NCI-H2171 treated with DMSO at 0.1 percent for 48 hours (cell line): ENCODE measurements at regions not wholly inside any gene's neighbourhood (a gene's known extent, or its start where the extent isn't known, plus 50 kb on each side); places are given as distances from the start of the nearest gene placed in this dataset.
A peak's percentile ranks its signal among the peaks of the same experiment; 100 is the strongest.

Source experiments
- DNase-seq: peaks from one replicate; lab custom pipeline; 2025; lab: John Stamatoyannopoulos, UW

DNA sequence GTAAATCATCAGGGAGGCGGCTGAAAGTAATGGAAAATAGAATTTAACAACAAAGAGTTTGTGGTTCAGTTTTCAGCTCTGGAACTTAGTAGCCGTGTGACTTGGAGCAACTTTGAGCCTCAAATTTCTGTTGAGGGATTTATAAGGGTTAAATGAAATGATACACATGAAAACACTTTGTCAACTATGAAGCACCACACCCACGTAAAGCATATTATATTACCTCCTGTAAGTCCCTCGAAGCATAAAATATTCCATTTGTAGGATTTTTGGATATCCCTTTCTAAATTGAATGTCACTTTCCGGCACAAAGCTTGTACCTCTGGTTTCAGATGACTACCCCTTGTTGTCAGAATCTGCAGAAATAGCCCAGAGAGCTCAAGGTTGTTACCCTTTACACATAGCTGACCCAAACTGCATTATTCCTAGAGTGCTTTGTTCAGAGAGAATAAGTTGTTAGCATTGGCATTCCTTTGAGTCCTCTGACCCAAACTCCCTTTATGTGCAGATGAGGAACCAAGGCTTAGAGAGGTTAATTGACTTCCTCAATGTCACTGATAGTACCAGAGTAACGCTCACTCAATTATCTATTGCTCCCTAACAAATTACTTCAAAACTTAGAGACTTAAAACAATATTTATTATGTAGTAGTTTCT is 187.9 kb upstream of the UMPS start:
- no peak for DNase-seq

DNA sequence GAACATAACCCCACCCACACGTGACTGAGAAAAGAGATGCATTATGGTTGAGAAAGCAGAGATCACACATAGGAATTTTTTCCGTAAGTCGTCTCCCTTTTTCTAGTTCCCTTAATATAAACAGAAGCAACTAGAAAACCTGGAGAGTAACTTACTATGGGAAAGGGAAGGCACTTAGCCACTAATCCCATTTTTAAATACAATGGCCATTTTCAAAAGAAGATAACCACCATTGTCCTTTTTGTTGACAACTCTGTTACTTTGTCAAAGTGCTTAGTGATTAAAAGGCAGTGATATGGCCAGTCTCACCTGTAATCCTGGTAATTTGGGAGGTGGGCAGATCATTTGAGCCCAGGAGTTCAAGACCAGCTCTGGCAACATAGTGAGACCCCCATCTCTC is 184.4 kb upstream of the UMPS start:
- DNase-seq: no peak

GRCh38 chr3:124552224-124552623 is 178.0 kb upstream of the UMPS start:
- no peak for DNase-seq

DNA sequence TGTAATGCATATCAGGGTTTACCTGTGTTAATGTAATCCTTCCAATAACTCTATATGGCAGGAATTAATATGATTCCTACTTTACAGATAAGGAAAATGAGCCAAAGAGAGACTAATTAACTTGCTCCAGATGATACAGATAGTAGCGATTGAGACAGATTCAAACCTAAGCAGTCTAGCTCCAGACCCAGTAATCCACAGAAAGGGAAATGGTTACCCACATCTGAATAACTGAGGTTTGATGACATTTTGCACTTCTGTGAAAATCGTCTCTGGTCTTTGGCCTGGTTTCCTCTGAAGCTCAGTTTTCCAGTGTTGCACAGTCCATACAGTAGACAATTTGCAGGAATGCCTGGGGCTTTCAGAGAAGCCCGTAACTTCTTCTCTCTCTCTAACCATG is 177.1 kb upstream of the UMPS start:
- DNase-seq: no peak

DNA sequence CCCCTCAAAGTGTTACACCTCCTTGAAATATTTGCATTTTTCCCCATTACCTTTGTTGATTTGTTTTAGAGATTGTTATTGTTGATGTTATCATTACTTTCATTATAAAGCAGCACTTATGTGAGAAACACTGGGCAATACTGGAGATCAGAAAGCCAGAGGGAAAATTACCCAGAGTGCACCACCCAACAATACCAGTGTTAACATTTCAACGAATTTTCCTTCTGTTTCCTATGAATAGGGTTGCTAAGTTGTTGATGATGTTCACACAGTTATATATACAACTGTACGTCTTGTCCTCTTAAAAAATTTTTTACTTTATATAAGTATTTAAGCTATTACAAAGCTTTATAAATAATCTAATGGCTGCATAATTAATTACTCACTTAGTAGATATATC is 173.6 kb upstream of the UMPS start:
- no peak for DNase-seq

DNA sequence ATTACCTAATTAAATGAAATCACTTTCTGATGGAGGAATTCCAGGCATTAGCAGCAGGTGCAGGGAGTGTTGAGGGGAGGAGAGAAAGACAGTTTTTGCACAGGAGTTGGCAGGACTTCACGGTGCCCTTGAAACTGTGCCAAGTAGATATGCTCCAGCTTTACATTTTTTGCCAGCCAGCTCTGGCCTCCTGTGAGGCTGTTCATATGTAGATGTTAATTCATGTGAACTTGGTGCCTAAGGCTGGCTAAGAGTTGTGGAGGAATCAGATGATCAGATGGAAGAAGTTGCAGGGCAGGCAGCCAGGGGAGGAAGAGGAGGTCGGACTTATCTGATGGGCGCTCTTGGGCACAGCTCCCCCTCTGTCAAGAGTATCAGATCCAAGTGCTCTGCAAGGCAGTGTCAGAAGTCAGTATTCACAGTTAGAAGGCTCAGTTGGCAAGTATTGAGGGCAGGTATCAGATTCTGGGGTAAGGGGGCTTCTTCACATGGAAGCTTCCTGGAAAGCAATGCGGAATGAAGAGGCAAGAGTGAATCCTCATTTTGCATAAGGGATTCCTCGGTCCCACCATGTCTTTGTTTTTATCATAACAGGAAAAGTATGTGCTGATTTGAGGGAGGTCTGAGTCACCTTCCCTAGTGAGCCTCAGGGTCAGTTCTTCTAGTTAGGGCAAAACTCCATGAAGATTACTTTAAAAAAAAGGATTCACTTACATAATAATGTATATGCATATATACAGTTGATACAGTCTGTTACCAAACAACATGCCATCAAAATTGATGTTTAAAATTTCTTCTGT is 172.6 kb upstream of the UMPS start:
- peak; percentile 89 for DNase-seq

GRCh38 chr3:124558991-124559845 is 171.0 kb upstream of the UMPS start:
- peak; percentile 93 for DNase-seq

GRCh38 chr3:124559846-124560574 is 170.2 kb upstream of the UMPS start:
- peak; percentile 80 for DNase-seq

DNA sequence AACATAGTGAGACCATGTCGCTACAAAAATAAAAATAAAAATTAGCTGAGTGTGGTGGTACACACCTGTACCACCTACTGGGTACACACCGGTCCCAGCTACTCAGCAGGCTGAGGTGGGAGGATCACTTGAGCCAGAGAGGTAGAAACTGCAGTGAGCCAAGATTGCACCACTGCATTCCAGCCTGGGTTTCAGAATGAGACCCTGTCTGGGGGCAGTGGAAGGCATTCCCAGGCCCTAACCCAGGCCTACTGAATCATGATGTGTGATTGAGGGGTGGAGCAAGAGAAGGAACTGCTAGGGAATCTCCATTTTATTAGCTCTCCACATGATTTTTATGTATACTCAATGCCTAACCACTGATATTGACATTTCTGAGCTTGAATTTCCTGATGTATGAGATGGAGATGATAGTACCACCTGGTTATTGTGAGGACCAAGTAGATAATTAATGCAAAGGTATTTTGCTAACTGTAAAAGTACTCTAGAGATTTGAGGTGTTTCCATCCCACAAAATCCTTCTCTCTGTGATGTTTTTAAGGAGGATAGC is 169.5 kb upstream of the UMPS start:
- no peak for DNase-seq

DNA sequence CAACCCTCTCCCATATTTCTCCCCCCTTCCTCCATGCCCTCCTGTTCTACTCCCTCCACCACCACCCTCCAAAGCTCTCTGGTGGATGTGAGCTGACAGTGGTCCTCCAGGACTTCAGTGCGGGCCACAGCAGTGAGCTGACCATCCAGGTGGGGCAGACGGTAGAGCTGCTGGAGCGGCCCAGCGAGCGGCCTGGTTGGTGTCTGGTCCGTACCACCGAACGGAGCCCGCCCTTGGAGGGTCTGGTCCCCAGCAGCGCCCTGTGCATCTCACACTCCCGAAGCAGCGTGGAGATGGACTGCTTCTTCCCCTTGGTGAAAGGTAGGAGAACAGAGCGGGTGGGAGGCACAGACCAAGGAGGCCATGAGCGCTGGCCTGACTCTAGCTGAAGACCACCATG is 167.5 kb upstream of the UMPS start:
- DNase-seq: no peak

GRCh38 chr3:124563376-124563775 is 166.9 kb upstream of the UMPS start:
- no peak for DNase-seq

GRCh38 chr3:124565013-124565412 is 165.2 kb upstream of the UMPS start:
- peak; percentile 82 for DNase-seq

DNA sequence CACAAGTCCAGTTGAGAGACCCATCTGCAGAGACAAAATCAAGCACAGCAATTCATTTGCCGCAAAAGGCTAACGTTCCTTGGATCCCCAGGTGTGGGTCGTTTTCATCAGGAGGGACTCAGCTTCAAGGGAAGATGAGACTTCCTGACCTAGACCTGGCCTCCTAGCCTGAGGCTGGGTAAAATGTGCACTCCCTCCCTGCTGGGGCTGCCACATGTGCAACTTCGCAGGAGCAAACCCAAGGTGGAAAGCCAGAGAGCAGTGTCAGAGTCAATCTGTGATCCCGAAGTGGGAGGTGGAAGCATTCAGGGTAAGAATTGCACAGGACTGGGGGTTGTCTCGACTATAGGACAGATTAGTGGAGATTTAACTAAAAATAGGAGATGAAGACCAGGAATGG is 164.7 kb upstream of the UMPS start:
- no peak for DNase-seq

- DNase-seq: no peak
Observed at GRCh38 chr3:124566701-124567100, 163.6 kb upstream of the UMPS start.

- no peak for DNase-seq
Observed at GRCh38 chr3:124567179-124567578, 163.1 kb upstream of the UMPS start.

DNA sequence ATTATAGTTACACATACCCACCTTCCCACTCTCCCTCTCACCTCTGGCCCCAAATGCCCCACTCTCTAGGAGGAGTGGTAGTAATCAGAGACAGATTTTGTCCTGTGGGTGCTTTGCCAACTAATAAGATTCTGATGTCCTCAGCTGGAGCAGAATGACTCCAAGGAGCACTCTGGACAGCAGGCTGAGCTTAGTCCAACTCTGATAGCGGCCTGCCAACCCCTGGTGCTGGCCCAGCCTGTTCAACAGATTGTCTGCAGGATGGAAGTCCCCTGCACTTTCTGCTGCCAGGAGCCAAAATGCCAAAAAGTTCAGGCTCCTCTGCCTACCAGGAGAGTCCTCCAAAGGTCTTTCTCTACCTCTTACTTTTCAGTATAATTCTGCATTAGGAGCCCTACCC is 160.5 kb upstream of the UMPS start:
- no peak for DNase-seq

DNA sequence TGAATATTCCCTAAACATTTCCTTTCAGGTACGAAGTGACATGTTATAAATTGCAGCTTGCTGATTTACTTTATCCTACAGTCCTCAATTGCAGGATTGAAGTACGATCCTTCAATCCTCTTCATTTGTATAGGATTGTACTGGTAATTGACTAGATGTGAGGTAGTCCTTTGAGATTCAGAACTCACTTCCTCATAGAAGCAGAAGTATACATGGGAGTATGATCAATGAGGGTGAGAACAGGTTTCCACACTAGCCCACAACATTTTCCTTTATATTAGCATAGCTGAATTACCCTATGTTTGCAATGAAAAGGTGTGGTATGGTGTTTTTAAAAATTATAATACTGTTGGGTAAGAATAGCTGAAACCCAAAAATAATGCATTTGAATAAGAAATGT is 160.0 kb upstream of the UMPS start:
- no peak for DNase-seq

- DNase-seq: no peak
Observed at GRCh38 chr3:124572851-124573405, 157.3 kb upstream of the UMPS start.

DNA sequence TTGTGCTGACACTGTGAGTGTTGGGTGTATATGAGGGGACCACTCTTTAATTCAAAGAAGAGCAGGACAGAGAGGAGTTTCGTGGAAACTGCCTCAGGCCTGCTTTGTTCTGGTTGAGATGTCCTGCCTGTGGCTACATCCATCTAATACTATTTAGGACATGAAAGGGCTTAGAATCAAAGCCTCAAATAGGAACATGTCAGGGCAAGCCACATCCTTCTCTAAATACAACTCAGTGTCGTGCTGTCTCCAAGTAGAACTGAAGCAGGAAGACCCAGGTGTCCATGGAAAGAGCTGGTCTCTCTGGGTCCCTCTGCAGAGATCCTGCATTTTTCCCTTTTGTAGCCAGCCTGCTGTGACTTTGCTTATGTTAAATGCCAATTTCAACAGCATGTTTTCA is 156.2 kb upstream of the UMPS start:
- no peak for DNase-seq

DNA sequence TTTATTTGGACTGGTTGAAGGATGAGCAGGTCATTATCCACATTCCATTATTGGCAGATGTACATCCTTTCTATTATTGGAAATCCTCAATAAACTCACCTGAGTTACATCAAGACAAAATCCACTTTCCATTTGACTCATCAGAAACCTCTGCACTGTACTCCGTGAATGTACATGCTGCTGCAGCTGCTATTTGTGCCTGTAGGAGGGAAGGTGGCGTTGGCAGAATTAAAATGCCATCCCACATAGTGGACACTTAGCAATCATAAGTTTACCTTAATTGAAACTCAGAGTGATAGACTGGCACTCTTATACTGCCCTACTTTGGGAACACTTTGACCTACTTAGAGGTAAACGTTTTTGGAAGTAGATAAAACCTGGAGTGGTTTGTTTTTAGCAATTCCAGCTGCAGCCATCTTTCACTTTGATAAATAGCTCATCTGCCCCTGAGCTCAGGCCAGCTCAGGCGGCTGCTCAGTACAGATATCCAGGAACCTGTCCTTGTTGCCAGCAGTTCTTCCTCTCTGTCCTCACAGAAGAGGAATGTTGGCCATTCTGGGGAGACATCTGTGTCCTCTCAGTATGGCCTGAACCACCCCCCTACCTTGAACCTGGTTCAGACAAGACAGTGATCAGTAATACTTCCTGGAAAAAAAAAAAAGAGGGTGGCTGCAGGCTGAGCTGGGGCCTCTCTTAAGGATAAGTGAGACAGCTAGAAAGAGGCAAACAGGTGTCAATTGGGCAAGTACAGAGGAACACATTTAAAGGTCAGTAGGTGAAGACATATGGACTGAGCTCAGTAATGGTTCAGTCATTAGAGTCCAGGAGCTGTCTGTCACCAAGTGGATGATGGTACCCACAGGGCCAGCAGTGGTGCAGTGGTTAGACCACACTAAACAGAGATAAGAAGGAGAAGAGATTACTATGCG is 153.4 kb upstream of the UMPS start:
- DNase-seq: no peak
